Lower leg skin (tissue), 4 donors: ENCODE measurements at regions not wholly inside any gene's neighbourhood (a gene's known extent, or its start where the extent isn't known, plus 50 kb on each side); places are given as distances from the start of the nearest gene placed in this dataset.

Source experiments
- DNase-seq, 2 donors: peaks; one replicate each; pipeline ENCODE4 v3.0.0-alpha.2; 2019; ENCODE audit warnings: low spot score in 2 of 2
- H3K4me3 ChIP-seq: fragments of 200-600 bp; sonication (generic); 2 replicates; pipeline ENCODE4 v1.5.1; 2017; ENCODE audit warnings: mild to moderate bottlenecking, low read depth; ENCODE audit not compliant: poor library complexity, severe bottlenecking
- POLR2A ChIP-seq, 2 donors: fragments of 450-650 bp; IDR thresholded peaks; one replicate each; pipeline ENCODE4 v1.6.1; 2016 to 2017; ENCODE audit warnings: antibody characterized with exemption in 2 of 2, mild to moderate bottlenecking in 1 of 2, moderate library complexity in 1 of 2
- WGBS, 2 donors: methylation state at CpG; one replicate each; pipeline ENCODE4 v1.1.5; 2018; 5-methylcytosine and 5-hydroxymethylcytosine counted together
- intact Hi-C: fragments of 100-400 bp; cut with DNase I; formaldehyde crosslinking; loops from one replicate; pipeline ENCODE4 v1.15.0; 2023; ENCODE audit warnings: low total_unique reads
- TF ChIP-seq, protein P1 (sequence below), 3 donors: fragments of 450-650 bp; IDR thresholded peaks; one replicate each; pipeline ENCODE4 v1.5.1; 2016; ENCODE audit warnings: antibody characterized with exemption in 3 of 3, mild to moderate bottlenecking in 3 of 3, moderate library complexity in 2 of 3

DNA sequence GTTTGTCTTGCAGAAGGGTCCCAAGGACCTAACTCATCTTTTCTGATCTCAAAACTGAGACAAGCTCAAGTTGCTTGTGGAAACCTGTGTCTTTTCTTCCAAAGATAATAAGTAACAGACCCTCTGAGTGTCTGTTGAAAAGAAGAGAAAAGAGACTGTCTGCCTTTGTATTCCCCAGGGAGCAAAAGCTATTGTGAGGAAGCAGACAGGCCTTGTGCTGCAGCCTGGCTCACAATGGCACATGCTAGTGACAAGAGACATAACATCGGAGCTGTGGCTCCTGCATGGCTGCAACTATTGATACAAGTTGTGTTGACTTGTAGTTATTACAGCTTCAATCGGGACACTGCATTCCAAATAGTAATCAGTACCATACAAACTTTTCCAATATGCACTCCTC, 202.9 kb downstream of the DKK1 start:
- 36 to 47% methylated on average over 2 of the region's 2 CpGs for WGBS, 2 donors
- no peak for DNase-seq
- intact Hi-C loops, result no loop called here
- no peak for TF ChIP-seq POLR2A (IDR thresholded peaks at IDR 0.05)
- TF ChIP-seq, protein P1, sequence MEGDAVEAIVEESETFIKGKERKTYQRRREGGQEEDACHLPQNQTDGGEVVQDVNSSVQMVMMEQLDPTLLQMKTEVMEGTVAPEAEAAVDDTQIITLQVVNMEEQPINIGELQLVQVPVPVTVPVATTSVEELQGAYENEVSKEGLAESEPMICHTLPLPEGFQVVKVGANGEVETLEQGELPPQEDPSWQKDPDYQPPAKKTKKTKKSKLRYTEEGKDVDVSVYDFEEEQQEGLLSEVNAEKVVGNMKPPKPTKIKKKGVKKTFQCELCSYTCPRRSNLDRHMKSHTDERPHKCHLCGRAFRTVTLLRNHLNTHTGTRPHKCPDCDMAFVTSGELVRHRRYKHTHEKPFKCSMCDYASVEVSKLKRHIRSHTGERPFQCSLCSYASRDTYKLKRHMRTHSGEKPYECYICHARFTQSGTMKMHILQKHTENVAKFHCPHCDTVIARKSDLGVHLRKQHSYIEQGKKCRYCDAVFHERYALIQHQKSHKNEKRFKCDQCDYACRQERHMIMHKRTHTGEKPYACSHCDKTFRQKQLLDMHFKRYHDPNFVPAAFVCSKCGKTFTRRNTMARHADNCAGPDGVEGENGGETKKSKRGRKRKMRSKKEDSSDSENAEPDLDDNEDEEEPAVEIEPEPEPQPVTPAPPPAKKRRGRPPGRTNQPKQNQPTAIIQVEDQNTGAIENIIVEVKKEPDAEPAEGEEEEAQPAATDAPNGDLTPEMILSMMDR (IDR thresholded peaks at IDR 0.05), result no peak
- H3K4me3 ChIP-seq, result no peak overlapping the region

DNA sequence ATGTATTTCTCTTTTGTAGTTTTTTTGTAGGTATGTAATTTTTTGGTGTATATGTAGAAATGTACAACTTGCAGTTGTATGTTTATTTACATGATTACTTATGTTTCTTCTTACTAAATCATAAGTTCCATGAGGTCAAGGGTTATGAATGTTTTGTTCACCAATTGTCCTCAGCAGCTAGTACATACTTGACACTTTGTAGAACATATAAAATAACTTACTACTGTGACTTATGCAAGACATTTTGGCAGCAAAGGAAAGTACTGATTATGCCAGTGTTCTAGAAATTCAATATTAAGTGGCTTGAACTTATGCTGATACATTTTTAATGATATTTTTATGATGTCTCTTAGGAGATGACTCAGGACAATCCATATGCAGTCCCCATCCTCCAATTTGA, 209.6 kb downstream of the DKK1 start:
- no peak overlapping the region for H3K4me3 ChIP-seq
- no peak for DNase-seq
- TF ChIP-seq POLR2A (IDR thresholded peaks at IDR 0.05), result no peak
- TF ChIP-seq, protein P1 (IDR thresholded peaks at IDR 0.05), result no peak
- intact Hi-C loops, result no loop called here

GRCh38 chr10:52525761-52526160, 211.7 kb downstream of the DKK1 start:
- DNase-seq, result peak in 1 of 2 donors; percentile 31
- TF ChIP-seq, protein P1 (IDR thresholded peaks at IDR 0.05), result no peak
- no peak for TF ChIP-seq POLR2A (IDR thresholded peaks at IDR 0.05)
- WGBS, 2 donors, result 58 to 59% methylated on average over 2 of the region's 2 CpGs

GRCh38 chr10:52526251-52526823, 212.3 kb downstream of the DKK1 start:
- TF ChIP-seq, protein P1 (IDR thresholded peaks at IDR 0.05), result no peak
- no peak for TF ChIP-seq POLR2A (IDR thresholded peaks at IDR 0.05)
- no peak overlapping the region for H3K4me3 ChIP-seq
- DNase-seq, result no peak
- WGBS, 2 donors, result 17 to 26% methylated on average over 1 of the region's 1 CpG
- intact Hi-C loops, result no loop called here

More at GRCh38 chr10:52525761-52526160, 211.7 kb downstream of the DKK1 start:
- intact Hi-C loops, result no loop called here
- H3K4me3 ChIP-seq, result no peak overlapping the region

DNA sequence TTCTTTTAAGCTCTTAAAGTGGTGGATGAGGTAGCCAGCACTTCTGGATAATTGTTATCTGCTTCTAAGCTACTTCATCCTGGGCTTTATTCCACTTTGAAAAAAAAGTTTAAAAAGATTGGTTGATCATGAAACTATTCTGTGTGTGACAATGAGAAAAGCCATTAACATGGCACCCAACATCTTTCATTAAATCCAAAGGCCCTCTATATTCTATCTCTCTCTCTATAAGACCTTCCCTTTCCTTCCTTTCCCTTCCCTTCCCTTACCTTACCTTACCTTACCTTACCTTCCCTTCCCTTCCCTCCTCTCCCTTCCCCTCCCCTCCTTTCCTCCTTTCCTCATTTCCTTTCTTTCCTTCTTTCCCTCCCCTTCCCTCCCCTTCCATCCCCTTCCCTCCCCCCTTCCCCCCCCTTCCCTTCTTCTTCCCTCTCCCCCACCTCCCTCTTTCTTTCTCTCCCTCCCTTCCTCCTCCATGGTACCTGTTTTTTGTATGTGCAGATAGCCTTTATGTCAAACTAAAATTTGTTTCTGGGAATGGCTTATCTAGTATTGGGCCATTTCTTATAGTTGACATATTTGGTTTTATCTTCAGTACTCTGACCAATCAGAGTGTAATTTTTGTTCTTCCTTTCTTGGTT, 218.7 kb downstream of the DKK1 start:
- intact Hi-C loops, result no loop called here
- H3K4me3 ChIP-seq, result no peak overlapping the region
- TF ChIP-seq, protein P1 (IDR thresholded peaks at IDR 0.05), result no peak
- no peak for TF ChIP-seq POLR2A (IDR thresholded peaks at IDR 0.05)
- no peak for DNase-seq

DNA sequence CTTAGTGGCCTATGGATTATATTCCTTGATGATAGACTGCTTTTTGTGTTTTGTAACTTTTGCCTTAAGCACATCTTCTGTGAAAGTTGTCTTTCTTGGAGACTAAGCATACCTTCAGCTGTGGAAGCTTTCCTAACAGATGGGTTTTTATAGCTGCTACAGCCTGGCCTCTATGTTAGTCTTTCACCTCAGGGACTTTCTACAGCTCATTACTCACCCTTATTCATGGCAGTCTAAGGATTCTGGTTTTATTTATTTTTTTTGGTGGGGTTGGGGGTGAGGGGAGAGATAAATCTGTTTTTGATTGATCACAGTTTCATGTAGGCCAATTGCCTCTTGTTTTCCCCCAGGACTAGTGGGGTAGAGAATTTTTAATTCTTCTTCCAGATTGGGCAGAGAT, 219.9 kb downstream of the DKK1 start:
- no peak overlapping the region for H3K4me3 ChIP-seq
- TF ChIP-seq, protein P1 (IDR thresholded peaks at IDR 0.05), result no peak
- no peak for TF ChIP-seq POLR2A (IDR thresholded peaks at IDR 0.05)
- no peak for DNase-seq
- intact Hi-C loops, result no loop called here
